Dedifferentiated amniotic fluid mesenchymal stem cell (primary cell): ENCODE measurements at regions not wholly inside any gene's neighbourhood (a gene's known extent, or its start where the extent isn't known, plus 50 kb on each side); places are given as distances from the start of the nearest gene placed in this dataset.
"Not testable (repeated sequence)": the region's sequence is repeated elsewhere in the genome, so short reads cannot be mapped to it uniquely, and the experiment has no call there.

Experiments
- DNase-seq: peaks from one replicate; pipeline ENCODE4 v3.0.0-alpha.2; 2016; ENCODE audit errors: extremely low spot score

- DNase-seq, result not testable (repeated sequence)
Measured at GRCh38 chr2:144903045-144903444, 383.1 kb upstream of the ZEB2 start.

DNA sequence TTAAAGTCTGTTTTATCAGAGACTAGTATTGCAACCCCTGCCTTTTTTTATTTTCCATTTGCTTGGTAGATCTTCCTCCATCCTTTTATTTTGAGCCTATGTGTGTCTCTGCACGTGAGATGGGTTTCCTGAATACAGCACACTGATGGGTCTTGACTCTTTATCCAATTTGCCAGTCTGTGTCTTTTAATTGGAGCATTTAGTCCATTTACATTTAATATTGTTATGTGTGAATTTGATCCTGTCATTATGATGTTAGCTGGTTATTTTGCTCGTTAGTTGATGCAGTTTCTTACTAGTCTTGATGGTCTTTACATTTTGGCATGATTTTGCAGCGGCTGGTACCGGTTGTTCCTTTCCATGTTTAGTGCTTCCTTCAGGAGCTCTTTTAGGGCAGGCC is 381.5 kb upstream of the ZEB2 start:
- not testable (repeated sequence) for DNase-seq

DNA sequence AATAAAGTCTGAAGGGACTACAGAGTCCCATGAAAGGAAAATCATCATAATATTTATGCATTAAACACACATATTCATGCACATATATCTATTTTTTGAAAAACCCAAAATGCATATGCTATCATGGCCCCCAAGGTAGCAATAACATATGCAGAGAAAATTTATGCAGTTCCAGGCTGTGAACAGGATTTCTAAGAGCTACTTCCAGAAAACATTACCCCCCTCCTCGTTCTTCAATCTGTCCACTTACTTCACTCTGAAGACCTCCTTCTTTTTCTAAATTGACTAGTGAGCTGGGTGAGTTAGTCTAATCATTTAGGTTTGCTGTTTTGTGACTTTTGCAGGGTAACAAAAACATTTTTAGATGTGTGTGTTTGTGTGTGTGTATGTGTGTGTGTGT is 376.4 kb upstream of the ZEB2 start:
- DNase-seq, result no peak

- DNase-seq, result no peak
Measured at GRCh38 chr2:144894612-144895599, 375.0 kb upstream of the ZEB2 start.

DNA sequence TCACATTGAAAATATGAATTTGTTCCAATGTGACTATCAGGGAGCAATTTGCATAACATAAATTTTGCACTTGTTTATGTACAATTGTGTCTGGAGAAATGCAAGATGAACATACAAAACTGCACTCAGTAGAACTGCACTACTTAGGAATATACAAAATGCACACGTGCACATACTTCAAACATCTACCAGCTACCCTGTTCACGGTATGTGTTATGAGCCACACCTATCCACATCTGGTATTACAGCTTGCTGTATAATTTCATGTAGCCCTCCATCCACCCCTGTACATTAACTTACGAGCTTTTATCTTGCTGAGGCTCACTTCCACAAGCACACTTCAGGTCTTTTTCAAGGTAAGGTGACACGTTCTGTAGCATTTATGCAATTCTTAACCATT is 373.5 kb upstream of the ZEB2 start:
- no peak for DNase-seq

DNA sequence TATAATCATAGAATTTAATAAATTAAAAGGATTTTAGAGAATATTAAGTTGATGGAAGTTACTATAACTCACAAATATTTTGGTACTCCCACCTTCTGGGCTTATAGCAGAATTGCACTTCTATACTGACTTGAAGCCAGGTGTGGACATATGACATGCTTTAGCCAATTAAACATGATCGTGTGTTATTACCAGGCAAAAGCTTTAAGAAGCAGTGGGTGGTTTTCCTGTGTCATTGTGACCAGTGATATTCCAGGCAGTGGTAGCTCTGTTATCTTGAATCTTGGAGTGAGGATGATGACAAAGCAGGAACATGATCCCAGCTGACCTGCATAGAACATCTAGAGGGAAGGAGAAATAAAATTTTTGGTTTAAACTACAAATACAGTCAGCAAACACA is 370.9 kb upstream of the ZEB2 start:
- peak; percentile 37 for DNase-seq

GRCh38 chr2:144889348-144889747 is 369.4 kb upstream of the ZEB2 start:
- DNase-seq, result no peak

DNA sequence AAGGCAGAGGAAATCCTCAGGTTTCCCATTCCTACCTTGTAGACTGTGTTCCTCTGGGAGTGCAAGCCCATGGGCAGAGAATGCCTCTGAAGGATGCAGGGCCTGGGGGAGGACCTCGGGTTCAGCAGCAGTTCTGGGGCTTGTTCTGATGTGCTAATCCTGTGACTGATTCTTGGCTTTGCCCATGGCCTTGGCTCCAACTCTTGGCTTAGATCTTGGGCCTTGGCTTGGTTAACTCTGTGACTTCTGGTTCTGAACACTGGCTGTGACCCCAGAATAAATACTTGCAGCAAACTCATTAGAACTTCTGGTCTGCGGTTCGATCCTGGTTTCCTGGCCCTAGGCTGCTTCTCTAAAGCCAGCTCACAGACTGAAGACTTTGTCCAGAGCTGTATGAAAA is 366.9 kb upstream of the ZEB2 start:
- DNase-seq, result no peak

DNA sequence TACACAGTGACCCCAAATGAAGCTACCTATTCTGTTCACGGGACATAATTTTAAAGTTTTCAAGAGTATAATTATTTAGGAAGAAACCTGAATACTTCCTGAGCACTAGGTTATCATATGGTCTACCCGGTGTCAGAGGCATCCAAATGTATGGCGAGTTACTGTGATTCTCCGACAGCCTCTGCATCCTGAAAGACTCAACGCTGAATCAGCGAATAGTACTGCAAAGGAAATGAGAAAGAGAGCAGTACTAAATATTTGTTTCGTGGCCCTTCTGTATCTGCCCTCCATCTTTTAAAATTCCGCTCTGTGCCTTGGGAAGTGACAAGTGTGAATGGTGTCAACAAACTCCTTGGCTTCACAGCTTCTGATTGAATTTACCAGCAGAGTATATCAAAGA is 358.0 kb upstream of the ZEB2 start:
- DNase-seq, result no peak

DNA sequence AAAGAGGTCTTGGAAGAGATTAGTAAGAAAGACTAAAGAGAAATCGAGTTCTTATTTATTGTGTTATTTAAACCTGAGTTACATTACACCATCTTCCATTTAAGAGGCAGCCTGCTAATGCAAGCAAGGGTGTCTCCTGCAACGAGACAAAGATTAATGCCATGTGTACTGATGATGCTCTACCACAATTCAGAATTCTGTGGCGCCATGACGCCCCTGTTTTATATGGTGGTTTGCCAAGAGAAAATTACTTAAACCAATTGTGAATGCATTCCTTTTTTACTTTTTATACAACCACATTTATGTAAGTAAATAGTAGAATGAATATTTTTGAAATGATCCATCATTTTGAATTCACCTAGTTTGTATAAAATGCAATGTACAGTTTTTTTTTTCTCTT is 356.1 kb upstream of the ZEB2 start:
- DNase-seq, result peak; percentile 23

- no peak for DNase-seq
Measured at GRCh38 chr2:144875290-144875969, 355.5 kb upstream of the ZEB2 start.

DNA sequence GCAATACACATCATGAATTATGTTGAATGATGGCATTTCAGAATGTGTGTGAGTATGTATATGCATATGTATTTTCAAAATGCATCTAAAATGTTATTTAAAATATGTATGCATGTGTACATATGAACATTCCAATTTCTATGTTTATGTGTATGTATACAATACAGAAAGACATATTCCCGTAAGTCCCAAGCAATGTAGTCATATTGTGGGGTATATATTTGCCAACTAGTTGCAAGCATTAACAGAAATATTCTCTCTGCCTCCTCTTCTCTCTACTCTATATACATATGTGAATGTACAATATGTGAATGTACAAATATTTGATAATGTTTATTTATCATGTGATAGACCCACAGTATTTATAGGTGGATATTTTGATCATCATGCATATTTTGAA is 345.8 kb upstream of the ZEB2 start:
- DNase-seq, result no peak

DNA sequence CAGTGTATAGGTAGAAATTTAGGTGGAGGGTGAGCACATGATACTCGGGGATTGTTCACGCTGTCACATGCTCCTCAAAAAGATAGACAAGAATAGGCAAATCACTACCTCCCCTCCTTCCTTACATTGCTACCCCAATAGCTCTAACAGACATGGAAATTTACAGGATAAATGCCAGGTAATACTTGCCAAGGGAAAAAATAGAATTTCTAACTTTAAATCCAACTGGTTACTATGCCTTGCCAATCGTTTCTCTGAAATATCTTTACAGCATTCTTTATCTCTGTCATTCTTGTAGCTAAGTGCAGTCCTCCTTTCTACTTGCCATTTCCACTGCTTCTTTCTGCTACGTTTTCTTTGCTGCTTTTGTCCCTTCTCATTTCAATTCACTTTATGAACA is 339.8 kb upstream of the ZEB2 start:
- DNase-seq, result no peak

- no peak for DNase-seq
Measured at GRCh38 chr2:144858211-144858610, 338.3 kb upstream of the ZEB2 start.

DNA sequence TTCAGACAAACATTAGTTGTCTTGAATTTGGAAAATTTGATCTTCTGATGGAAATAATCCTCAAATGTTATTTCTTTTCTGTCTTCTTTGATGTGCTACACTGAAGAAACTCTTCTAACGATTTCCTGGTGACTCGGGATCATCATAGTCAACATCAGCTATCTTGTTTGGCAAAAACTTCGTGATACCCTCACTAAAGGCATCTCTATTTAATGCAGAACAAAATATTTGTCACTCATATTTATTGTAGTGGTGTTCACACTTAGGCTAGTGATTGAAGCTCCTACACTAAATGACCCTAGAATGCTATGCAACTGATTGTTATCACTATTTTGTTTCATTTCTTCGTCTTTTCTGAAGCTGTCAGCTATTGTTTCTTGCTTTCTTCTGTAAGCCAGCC is 334.7 kb upstream of the ZEB2 start:
- no peak for DNase-seq

GRCh38 chr2:144849612-144850011 is 329.7 kb upstream of the ZEB2 start:
- DNase-seq, result no peak

DNA sequence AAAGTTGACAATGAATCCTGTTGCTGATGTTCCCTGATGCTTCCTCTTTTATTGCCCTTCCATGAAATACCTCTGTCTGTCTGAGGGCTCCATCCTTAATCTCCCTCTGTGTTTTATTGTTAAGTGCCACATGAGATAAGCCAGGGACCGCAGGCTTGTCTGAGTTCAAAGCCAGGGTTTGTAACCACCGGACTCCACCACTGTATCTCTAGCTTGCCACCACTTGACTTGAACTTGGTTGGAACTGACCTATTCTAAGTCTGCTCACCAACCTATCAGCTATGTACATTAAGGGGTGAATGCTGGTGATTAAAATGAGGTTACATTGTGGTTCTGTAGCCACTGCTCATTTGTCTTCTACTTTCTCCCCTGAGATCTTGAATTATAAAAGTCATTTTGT is 328.5 kb upstream of the ZEB2 start:
- DNase-seq, result no peak

- no peak for DNase-seq
Measured at GRCh38 chr2:144847347-144848080, 327.6 kb upstream of the ZEB2 start.

- DNase-seq, result no peak
Measured at GRCh38 chr2:144836635-144837350, 316.9 kb upstream of the ZEB2 start.

- DNase-seq, result no peak
Measured at GRCh38 chr2:144835634-144836350, 315.9 kb upstream of the ZEB2 start.

- peak; percentile 27 for DNase-seq
Measured at GRCh38 chr2:144834998-144835633, 315.2 kb upstream of the ZEB2 start.
